ENCODE measurements at regions not wholly inside any gene's neighbourhood (a gene's known extent, or its start where the extent isn't known, plus 50 kb on each side); places are given as distances from the start of the nearest gene placed in this dataset.

- no peaks in the 10 kb centered on the region for H3K4me1 Mint-ChIP-seq (ENCODE audit: low read depth)
- DNase-seq (no peak), ATAC-seq (replicated peaks in 1 of 2) (no peak)
- no peak overlapping the region for H3K27ac Mint-ChIP-seq
- H3K4me3 Mint-ChIP-seq = no peak overlapping the region
- H3K9me3 Mint-ChIP-seq = peaks cover 5 to 6% of the 10 kb centered on the region in 2 donors
- peaks cover 10% of the 10 kb centered on the region for H3K27me3 Mint-ChIP-seq (ENCODE audit: low read depth)
- no peaks in the 10 kb centered on the region for H3K36me3 Mint-ChIP-seq (ENCODE audit: insufficient read depth in 2 of 2)
Measured at GRCh38 chr16:82522026-82522425, 104.7 kb upstream of the CDH13 start.

- H3K36me3 Mint-ChIP-seq (ENCODE audit: insufficient read depth in 2 of 2) = no peaks in the 10 kb centered on the region
- DNase-seq (no peak), ATAC-seq (replicated peaks in 1 of 2) (no peak)
- peaks cover 2 to 4% of the 10 kb centered on the region in 2 donors for H3K9me3 Mint-ChIP-seq
- H3K27ac Mint-ChIP-seq = no peak overlapping the region
- H3K27me3 Mint-ChIP-seq (ENCODE audit: low read depth) = peaks cover 10% of the 10 kb centered on the region
- no peak overlapping the region for H3K4me3 Mint-ChIP-seq
- no peaks in the 10 kb centered on the region for H3K4me1 Mint-ChIP-seq (ENCODE audit: low read depth)
Measured at GRCh38 chr16:82518811-82519210, 108.0 kb upstream of the CDH13 start.

GRCh38 chr16:82514262-82514661 lies 112.5 kb upstream of the CDH13 start:
- Mint-ChIP-seq H3K27me3 (ENCODE audit: low read depth) (peaks cover 10% of the 10 kb centered on the region), H3K9me3 (no peaks in the 10 kb centered on the region), H3K36me3 (ENCODE audit: insufficient read depth in 2 of 2) (no peaks in the 10 kb centered on the region), H3K27ac (no peak overlapping the region), H3K4me3 (no peak overlapping the region), H3K4me1 (ENCODE audit: low read depth) (no peaks in the 10 kb centered on the region)
- DNase-seq (no peak), ATAC-seq (replicated peaks in 1 of 2) (no peak)

- no peak for DNase-seq
- no peak overlapping the region for H3K4me3 Mint-ChIP-seq
- H3K27me3 Mint-ChIP-seq (ENCODE audit: low read depth) = no peaks in the 10 kb centered on the region
- no peaks in the 10 kb centered on the region for H3K4me1 Mint-ChIP-seq (ENCODE audit: low read depth)
- ATAC-seq (replicated peaks in 1 of 2) = no peak
- peaks cover 0 to 1% of the 10 kb centered on the region in 2 donors for H3K36me3 Mint-ChIP-seq (ENCODE audit: insufficient read depth in 2 of 2)
- H3K9me3 Mint-ChIP-seq = no peaks in the 10 kb centered on the region
- H3K27ac Mint-ChIP-seq = no peak overlapping the region
Measured at GRCh38 chr16:82510789-82511305, 115.9 kb upstream of the CDH13 start.

- no peak for ATAC-seq (replicated peaks in 1 of 2)
- no peaks in the 10 kb centered on the region for H3K4me1 Mint-ChIP-seq (ENCODE audit: low read depth)
- no peak overlapping the region for H3K4me3 Mint-ChIP-seq
- H3K9me3 Mint-ChIP-seq = no peaks in the 10 kb centered on the region
- no peaks in the 10 kb centered on the region for H3K27me3 Mint-ChIP-seq (ENCODE audit: low read depth)
- peaks cover 0 to 1% of the 10 kb centered on the region in 2 donors for H3K36me3 Mint-ChIP-seq (ENCODE audit: insufficient read depth in 2 of 2)
- DNase-seq = no peak
- no peak overlapping the region for H3K27ac Mint-ChIP-seq
Measured at GRCh38 chr16:82509691-82510430, 116.9 kb upstream of the CDH13 start.

GRCh38 chr16:82506692-82507670 lies 119.8 kb upstream of the CDH13 start:
- H3K27ac Mint-ChIP-seq = no peak overlapping the region
- H3K9me3 Mint-ChIP-seq = no peaks in the 10 kb centered on the region
- DNase-seq (no peak), ATAC-seq (replicated peaks in 1 of 2) (no peak)
- peaks cover 0 to 1% of the 10 kb centered on the region in 2 donors for H3K36me3 Mint-ChIP-seq (ENCODE audit: insufficient read depth in 2 of 2)
- no peaks in the 10 kb centered on the region for H3K4me1 Mint-ChIP-seq (ENCODE audit: low read depth)
- no peaks in the 10 kb centered on the region for H3K27me3 Mint-ChIP-seq (ENCODE audit: low read depth)
- H3K4me3 Mint-ChIP-seq = no peak overlapping the region

- no peak for DNase-seq
- H3K4me1 Mint-ChIP-seq (ENCODE audit: low read depth) = no peaks in the 10 kb centered on the region
- H3K4me3 Mint-ChIP-seq = no peak overlapping the region
- H3K36me3 Mint-ChIP-seq (ENCODE audit: insufficient read depth in 2 of 2) = peaks cover 0 to 1% of the 10 kb centered on the region in 2 donors
- no peak for ATAC-seq (replicated peaks in 1 of 2)
- no peaks in the 10 kb centered on the region for H3K27me3 Mint-ChIP-seq (ENCODE audit: low read depth)
- no peak overlapping the region for H3K27ac Mint-ChIP-seq
- H3K9me3 Mint-ChIP-seq = no peaks in the 10 kb centered on the region
Measured at GRCh38 chr16:82504836-82505235, 121.9 kb upstream of the CDH13 start.

GRCh38 chr16:82499302-82499701 lies 127.5 kb upstream of the CDH13 start:
- no peaks in the 10 kb centered on the region for H3K27me3 Mint-ChIP-seq (ENCODE audit: low read depth)

GRCh38 chr16:82497139-82497538 lies 129.6 kb upstream of the CDH13 start:
- Mint-ChIP-seq H3K27ac (no peak overlapping the region), H3K36me3 (ENCODE audit: insufficient read depth in 2 of 2) (no peaks in the 10 kb centered on the region), H3K4me1 (ENCODE audit: low read depth) (no peaks in the 10 kb centered on the region), H3K9me3 (no peaks in the 10 kb centered on the region), H3K27me3 (ENCODE audit: low read depth) (no peaks in the 10 kb centered on the region), H3K4me3 (no peak overlapping the region)
- no peak for DNase-seq
- no peak for ATAC-seq (replicated peaks in 1 of 2)

More at GRCh38 chr16:82499302-82499701, 127.5 kb upstream of the CDH13 start:
- Mint-ChIP-seq H3K36me3 (ENCODE audit: insufficient read depth in 2 of 2) (no peaks in the 10 kb centered on the region), H3K9me3 (no peaks in the 10 kb centered on the region), H3K4me1 (ENCODE audit: low read depth) (no peaks in the 10 kb centered on the region), H3K27ac (no peak overlapping the region), H3K4me3 (no peak overlapping the region)
- DNase-seq (no peak), ATAC-seq (replicated peaks in 1 of 2) (no peak)

GRCh38 chr16:82488460-82488859 lies 138.3 kb upstream of the CDH13 start:
- Mint-ChIP-seq H3K4me3 (no peak overlapping the region), H3K4me1 (ENCODE audit: low read depth) (no peaks in the 10 kb centered on the region), H3K9me3 (no peaks in the 10 kb centered on the region), H3K27ac (no peak overlapping the region), H3K36me3 (ENCODE audit: insufficient read depth in 2 of 2) (no peaks in the 10 kb centered on the region), H3K27me3 (ENCODE audit: low read depth) (no peaks in the 10 kb centered on the region)
- DNase-seq (no peak), ATAC-seq (replicated peaks in 1 of 2) (no peak)

GRCh38 chr16:82481455-82481854 lies 145.3 kb upstream of the CDH13 start:
- ATAC-seq (replicated peaks in 1 of 2) = no peak
- no peaks in the 10 kb centered on the region for H3K36me3 Mint-ChIP-seq (ENCODE audit: insufficient read depth in 2 of 2)
- H3K27ac Mint-ChIP-seq = no peak overlapping the region
- no peak overlapping the region for H3K4me3 Mint-ChIP-seq
- DNase-seq = no peak
- H3K27me3 Mint-ChIP-seq (ENCODE audit: low read depth) = peaks cover 7% of the 10 kb centered on the region
- H3K9me3 Mint-ChIP-seq = no peaks in the 10 kb centered on the region
- H3K4me1 Mint-ChIP-seq (ENCODE audit: low read depth) = no peaks in the 10 kb centered on the region

- Mint-ChIP-seq H3K4me1 (ENCODE audit: low read depth) (no peaks in the 10 kb centered on the region), H3K27ac (no peak overlapping the region), H3K4me3 (no peak overlapping the region), H3K9me3 (peaks cover 2 to 4% of the 10 kb centered on the region in 2 donors), H3K27me3 (ENCODE audit: low read depth) (peaks cover 20% of the 10 kb centered on the region), H3K36me3 (ENCODE audit: insufficient read depth in 2 of 2) (no peaks in the 10 kb centered on the region)
- DNase-seq (no peak), ATAC-seq (replicated peaks in 1 of 2) (no peak)
Measured at GRCh38 chr16:82476786-82477185, 150.0 kb upstream of the CDH13 start.

GRCh38 chr16:82470620-82471152 lies 156.1 kb upstream of the CDH13 start:
- H3K27ac Mint-ChIP-seq = no peak overlapping the region
- no peaks in the 10 kb centered on the region for H3K4me1 Mint-ChIP-seq (ENCODE audit: low read depth)
- H3K27me3 Mint-ChIP-seq (ENCODE audit: low read depth) = peaks cover 9% of the 10 kb centered on the region
- no peak overlapping the region for H3K4me3 Mint-ChIP-seq
- no peaks in the 10 kb centered on the region for H3K36me3 Mint-ChIP-seq (ENCODE audit: insufficient read depth in 2 of 2)
- ATAC-seq (replicated peaks in 1 of 2) (no peak), DNase-seq (no peak)
- H3K9me3 Mint-ChIP-seq = peaks cover 2 to 4% of the 10 kb centered on the region in 2 donors

Data from activated T-cell treated with anti-CD3 and anti-CD28 coated beads, Interleukin-2, amount 50 U/mL, for 72 hours (primary cell).